HG03439 (cell line): ENCODE measurements at regions not wholly inside any gene's neighbourhood (a gene's known extent, or its start where the extent isn't known, plus 50 kb on each side); places are given as distances from the start of the nearest gene placed in this dataset.
"Not testable (repeated sequence)": the region's sequence is repeated elsewhere in the genome, so short reads cannot be mapped to it uniquely, and the experiment has no call there.

Experiments
- ATAC-seq: cut with Tn5 transposase; IDR thresholded peaks from one replicate; pipeline ENCODE4 v1.9.1; 2021; ENCODE audit warnings: mild to moderate bottlenecking, moderate library complexity; ENCODE audit not compliant: unreplicated experiment

DNA sequence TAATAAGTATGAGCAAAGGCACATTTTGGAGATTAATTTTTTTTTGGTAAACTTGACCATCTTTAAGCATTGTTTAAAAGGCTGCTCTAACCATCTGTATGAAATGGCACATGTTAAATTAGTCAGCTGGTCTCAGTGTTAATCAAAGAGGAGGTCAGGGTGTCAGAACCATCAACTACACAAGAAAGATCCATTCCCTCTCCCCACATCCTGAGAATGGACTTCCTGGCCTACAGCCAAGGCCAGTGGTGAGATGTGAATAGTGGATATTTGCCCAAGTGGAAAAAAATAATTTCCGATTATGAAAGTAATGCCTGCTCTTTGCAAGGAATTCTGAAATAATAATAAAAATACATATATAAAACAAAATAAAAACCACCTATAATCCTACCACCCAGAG is 641.7 kb downstream of the NR2F2 start:
- no peak for ATAC-seq

DNA sequence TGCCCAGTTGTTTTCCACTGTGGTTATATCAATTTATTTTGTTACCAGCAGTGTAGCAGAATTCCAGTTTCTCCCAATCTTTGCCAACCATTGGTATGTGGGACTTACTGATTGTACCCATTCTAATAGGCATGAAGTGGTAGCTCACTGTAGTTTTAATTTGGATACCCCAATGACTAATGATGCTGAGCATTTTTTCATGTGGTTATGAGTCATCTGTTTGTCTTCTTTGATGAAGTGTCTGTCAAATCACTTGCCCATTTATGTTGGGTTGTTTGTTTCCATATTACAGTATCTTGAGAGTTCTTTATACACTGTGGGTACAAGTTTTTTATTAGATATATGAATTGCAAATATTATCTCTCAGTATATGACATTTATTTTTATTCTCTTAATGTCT is 644.3 kb downstream of the NR2F2 start:
- no peak for ATAC-seq

DNA sequence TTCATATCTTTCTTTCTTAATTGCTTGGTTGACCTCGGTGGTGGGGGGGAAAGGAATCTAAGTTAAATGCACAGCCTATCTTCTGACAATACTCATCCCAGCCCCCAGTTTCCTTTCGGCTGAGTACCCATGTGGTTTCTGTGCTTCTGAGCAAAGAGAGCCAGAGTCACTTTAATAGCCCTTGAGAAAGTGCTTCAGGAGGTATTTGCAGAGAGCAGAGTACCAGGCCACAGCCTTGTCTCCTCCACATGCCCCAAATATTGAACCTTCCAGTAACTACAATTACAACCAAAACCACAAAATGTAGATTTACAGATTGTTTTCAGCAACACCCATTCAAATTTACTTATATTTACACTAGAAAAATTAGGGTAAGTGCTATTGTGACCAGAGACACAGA is 647.4 kb downstream of the NR2F2 start:
- ATAC-seq: no peak

DNA sequence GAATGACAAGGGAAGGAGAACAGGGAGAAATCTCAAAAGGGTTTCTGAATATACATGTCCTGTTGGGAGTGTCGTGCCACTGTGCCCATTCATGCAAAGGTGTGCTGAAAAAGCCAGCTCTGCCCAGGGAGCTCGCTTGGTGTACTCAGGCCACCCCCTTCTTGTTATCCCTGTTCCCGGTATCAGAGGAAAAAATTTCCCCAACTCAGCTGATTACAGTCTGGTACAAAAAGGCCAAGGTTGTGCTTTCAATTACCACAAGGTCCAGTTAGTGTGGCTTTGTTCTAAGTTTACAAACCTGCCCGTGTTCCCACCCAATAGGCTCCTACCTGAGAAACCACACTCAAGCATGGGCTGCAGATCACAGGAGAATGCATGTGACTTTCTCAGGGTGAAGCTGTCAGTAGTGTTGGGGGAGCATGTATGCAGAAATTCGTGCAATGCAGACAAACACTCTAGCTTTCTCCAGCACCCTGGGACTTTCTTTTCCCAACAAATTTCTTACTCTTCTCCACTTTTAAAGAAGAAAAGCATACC is 648.5 kb downstream of the NR2F2 start:
- ATAC-seq: no peak

DNA sequence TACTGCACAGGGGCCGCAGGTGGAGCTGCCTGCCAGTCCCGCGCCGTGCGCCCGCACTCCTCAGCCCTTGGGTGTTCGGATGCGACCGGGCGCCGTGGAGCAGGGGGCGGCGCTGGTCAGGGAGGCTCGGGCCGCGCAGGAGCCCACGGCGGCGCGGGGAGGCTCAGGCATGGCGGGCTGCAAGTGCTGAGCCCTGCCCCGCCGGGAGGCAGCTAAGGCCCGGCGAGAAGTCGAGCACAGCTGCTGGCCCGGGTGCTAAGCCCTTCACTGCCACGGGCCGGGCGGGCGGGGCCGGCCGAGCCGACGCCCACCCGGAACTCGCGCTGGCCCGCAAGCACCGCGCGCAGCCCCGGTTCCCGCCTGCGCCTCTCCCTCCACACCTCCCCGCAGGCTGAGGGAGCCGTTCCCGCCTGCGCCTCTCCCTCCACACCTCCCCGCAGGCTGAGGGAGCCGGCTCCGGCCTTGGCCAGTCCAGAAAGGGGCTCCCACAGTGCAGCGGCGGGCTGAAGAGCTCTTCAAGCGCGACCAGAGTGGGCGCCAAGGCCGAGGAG is 653.7 kb downstream of the NR2F2 start:
- not testable (repeated sequence) for ATAC-seq

DNA sequence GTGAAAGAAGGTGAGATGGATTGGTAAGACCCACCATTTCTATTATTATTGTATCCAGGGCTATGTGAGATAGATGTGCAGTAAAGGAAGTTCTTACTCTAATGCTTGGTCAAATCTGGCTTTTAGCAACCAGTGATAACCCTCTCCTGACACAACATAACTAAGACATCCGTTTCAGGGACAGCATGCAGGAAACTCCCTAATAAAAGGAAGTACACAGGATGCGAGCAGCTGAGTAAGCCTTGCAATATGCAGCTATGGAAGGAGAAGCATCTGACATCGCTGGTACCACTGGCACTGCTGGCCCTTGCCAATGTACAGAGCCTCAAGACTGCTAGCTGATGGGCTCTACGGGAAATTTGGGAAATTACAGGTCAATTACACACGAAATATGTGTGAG is 662.3 kb downstream of the NR2F2 start:
- ATAC-seq: no peak

DNA sequence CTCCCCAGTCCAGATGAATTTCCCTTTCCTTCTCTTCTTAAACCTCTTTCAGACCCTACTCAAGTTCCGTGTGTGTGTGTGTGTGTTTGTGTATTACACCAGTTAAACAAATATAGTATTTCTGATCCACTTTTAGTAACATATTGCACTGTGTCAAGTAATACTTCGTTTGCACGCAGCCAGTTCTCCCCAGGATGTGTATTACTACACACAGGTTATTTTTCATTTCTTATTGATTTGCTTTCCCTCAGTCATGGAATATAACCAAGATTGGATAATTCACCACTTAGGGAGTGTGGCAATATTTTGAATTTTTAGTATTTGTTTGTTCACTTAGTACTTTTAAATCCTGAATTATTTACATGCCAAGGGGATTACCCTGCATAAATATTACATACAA is 667.0 kb downstream of the NR2F2 start:
- ATAC-seq: no peak

DNA sequence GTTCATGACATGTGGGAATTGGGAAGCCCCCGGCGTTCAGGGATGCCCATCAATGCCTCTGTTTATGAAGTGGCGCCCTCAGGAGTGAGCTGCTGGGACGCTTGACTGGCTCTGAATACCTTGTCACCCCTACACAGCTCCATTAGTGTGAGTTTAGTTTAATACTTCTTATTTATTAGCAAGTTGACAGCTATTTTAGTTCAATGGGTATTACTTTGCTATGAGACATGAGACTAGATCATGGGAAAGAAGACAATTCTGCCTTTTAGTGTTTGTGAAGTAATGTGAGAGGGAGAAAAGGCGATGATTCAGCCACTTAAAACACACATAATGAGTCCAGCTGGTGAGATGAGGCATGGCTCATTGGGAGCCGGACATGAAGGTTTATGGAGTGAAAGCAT is 678.5 kb downstream of the NR2F2 start:
- no peak for ATAC-seq

DNA sequence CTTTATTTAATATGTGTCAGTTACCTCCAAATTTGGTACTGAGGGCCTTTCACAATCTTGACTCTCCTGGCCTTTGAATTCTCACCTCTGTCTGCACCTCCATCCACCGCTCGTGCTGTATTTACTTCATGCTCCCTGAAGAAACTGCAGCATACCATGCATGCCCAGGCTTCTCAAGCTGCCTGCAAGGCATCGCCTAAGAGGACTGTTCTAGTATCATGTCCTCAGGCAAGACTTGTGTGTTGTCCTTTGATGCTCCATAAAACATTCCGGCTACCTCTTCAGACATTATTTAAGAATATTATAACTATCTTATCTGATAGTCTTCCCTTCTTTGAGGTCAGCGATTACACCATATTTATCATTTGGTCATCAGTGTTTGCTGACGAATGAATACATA is 682.5 kb downstream of the NR2F2 start:
- no peak for ATAC-seq

DNA sequence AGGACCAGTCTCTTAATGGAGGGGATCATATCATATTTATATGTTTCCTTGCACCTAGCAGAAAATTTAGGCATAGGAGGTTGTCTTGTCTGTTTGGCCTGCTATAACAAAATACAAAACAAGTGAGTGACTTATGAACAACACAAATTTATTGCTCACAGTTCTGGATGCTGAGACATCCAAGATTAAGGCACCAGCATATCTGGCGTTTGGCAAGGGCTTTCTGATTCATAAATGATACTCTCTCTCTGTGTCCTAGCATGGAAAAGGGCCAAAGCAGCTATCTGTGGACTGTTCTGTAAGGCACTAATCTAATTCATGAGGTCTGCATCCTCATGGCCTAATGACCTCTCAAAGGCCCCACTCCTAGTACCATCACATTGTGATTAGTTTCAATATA is 683.0 kb downstream of the NR2F2 start:
- ATAC-seq: no peak

DNA sequence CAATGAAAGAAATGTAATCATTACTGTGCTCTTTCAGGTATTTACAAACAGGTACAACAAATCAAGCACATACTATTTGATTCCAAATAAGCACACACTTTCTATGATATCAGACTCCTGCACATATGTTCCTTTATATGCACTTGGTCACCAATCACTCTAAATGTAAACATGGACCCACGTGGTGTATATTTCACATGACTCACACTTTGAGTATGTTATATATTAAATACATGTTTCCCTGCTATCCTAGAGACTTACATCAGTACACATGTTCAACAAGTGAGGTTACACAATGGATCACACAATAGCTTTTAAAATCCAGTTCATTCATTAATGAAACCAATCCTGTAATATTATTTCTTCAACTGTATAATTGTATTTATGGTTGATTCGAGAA is 683.5 kb downstream of the NR2F2 start:
- no peak for ATAC-seq

DNA sequence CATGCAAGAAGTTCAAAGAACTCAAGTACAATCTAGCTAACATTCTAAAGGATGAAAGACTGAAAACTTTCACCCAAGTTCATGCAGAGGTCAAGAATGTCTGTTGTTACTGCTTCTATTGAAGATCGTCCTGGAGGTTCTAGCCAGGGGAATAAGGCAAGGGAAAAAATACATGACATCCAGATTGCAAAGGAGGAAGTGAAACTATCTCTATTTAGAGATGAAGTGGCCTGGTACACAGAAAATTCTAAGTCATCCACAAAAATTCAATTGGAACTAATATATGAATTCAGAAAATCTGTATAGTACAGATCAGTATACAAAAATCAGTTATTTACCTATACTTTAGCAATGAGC is 693.0 kb downstream of the NR2F2 start:
- no peak for ATAC-seq

DNA sequence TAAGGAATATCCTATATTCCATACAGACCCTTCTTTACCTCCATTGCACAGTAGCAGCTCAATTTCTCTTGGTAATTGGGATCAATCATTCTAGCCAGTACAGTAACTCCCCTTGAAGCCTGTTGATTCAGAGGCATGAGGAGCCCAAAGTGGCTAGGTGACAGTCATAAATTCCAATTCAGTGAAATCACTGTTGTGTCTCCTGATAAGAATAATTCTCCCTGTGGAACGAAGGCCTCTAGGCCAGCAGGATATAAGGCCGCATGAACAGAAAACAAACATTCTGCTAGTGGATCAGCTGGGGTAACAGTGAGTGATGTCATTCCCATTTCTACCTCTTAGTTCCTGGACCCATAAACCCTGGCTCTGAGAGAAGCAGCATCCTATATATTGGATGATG is 696.3 kb downstream of the NR2F2 start:
- ATAC-seq: no peak

DNA sequence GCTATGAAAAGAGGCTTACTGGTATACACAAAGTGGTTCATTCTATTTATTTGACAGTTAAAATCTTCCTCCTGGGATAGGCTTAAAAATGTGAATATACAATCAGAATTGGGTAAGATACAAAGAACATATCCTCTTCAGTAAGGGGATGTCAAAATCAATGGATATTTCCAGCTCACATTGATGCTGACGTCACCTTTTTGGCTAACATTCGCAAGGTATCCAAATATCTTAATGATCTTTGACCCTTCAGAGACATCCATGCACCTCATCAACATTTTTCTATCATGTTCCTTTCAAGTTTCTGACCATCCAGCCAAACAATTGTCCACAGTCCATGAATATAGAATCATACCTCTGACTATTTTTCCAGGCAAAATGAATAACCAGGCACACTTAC is 697.3 kb downstream of the NR2F2 start:
- ATAC-seq: no peak

DNA sequence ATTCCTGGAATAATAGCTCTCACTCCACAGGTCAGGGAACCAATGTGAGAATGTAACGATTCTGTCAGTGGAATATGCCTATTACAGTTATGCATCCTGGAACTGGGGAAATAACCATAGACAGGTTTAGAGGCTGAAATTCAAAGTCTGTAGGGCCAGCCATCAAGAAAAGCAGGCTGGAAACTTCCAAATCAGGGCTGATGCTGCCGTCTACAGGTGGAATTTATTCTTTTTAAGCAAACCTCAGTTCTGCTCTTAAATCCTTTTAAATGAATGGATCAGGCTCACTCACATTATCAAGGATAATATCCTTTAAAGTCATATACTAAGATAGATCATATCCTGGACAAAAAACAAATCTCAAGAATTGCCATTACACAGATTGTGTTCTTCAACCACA is 699.8 kb downstream of the NR2F2 start:
- no peak for ATAC-seq

DNA sequence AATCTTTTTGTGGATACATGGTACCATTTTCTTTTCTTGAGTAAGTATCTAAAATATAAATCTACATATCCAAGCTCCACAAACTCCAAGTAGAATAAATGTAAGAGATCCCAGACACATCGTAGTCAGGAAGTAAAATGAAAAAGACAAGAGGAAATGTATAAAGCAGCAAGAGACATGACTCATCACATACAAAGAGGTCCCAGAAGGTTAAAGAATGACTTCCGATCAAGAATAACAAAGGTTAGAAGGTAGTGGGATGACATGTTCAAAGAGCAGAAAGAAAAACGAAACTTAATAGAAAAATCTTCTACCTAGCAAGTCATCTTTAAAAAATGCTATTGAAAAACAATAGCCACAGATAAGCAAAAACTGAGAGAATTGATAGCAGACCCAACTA is 705.8 kb downstream of the NR2F2 start:
- ATAC-seq: no peak

DNA sequence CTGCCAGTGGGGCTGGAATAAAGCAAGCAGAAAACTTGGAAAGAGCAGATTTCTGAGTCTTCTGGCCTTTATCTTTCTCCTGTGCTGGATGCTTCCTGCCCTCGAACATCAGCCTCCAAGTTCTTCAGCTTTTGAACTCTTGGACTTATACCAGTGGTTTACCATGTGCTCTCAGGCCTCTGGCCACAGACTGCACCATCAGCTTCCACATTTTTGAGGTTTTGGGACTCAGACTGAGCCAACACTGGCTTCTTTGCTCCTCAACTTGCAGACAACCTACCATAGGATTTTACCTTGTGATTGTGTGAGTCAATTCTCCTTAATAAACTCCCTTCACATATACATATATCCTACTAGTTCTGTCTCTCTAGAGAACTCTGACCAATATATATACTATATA is 706.6 kb downstream of the NR2F2 start:
- no peak for ATAC-seq

DNA sequence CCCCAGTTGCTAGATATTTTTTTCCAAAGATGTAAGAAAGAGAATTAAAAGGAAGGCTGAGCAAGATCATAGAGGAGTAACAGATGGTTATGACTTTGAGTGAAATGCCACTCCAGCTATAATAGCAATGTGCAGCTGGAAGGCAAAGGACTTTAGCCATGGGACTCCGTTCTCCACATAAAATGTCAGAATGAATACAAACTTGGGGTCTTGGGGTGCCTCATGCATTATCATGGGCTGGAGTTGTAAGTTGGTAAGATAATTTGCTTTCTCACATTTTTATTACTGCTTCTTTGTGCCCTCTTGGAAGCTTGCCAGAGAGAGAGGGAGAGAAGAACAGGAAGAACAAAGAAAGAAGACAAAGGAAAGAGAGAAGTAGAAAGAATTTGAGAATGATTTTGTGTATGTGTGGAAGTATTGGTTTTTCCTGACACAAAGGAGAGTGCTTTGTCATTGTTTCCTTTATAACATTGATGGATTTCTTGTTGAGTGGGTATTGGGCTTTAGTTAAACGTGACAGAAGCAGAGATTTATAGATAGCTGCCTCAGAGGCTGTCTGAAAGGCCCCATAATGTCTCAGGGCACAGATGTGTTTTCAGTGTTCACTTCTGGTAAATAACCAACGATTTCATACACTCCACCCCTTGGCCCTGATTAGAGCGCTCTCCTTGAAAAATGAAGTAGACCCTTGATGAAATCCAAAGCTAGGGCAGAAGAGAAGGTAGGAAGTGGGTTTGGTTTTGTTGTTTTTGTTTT is 715.3 kb downstream of the NR2F2 start:
- no peak for ATAC-seq

DNA sequence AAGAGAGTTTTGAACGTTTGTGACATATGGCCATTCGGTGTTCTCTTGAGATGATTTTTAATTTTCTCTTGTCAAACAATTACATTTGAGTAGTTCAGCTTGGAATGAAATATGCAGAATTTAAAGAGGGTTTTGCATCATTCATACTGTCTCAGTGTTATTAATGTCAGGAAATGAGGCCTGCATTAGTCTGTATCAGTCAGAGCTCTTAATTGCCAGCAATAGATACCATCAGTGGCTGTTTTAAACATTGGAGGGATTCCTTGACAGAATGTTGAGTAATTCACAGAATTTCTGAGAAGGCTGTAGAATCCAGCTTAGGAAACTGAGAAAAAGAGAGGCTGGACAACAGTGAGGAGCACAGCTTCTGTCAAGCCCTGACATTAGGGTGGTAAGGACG is 722.0 kb downstream of the NR2F2 start:
- no peak for ATAC-seq

DNA sequence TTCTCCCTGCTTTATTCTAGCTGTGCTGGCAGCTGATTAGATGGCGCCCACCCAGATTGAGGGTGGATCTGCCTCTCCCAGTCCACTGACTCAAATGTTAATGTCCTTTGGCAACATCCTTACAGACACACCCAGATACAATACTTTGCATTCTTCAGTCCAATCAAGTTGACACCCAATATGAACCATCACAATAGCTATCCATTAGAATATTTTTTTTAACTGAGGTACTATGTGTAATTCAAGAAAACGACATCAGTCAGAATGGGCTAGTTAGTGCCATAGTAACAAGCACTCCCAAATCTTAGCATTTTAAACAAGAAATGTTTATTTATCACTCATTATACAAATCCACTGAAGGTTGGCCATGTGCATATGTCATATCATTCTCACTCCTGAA is 723.1 kb downstream of the NR2F2 start:
- ATAC-seq: no peak

DNA sequence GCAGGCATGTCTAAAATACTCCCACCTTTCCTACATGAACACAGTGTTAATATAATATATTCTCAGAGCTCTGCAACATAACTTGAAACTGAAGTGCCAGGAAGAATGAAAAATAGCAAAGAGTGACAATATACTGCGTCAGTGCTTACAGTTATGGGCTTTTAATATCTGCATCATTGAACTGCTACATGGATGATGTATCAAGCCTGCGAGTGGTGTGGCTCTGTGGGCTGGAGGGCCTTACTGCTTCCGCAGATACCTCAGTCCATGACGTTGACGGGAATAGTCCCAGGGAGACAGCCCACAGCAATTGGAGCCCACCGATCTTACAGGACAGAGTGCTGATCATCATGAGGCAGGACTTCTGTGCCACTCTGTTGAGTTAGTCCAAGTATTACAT is 727.0 kb downstream of the NR2F2 start:
- no peak for ATAC-seq

DNA sequence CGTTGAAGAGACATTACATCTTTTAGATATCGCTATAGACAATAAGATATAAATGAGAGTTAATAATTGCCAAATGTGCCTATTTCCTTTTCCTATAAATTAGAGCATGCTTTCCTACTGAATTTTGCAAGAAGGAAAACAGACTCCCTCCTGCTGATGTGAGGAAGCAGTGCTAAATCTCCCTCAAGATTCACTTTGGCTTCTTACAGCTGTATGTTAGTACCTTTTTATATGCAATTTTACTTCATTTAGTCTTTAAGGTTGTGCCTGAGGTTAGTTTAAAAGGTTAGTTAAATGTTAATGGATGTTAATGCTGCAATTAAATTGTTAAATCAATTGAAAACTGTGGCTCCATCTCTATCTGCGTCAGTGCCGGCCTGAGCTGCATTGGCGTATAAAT is 728.8 kb downstream of the NR2F2 start:
- ATAC-seq: no peak

DNA sequence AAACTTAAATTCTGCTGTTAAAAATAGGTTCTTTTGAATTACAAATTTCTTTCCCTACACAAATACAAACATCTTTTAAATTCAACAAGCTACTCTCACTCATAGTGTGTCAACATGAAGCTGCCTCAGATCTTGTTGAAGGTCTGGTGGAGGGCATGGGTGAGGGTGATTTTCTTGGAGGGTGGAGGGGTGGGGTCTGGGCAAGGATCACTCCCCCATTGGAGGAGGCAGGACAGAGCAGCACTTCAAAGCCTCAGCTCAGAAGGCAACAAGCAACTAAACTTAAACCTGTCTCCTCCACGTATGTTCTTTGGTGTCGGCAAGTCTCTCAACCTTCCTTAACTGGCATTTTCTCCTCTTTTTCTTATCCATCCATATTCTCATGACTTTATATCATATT is 730.9 kb downstream of the NR2F2 start:
- no peak for ATAC-seq
